Stimulated activated CD4-positive, alpha-beta T cell treated with anti-CD3 and anti-CD28 coated beads, TNF-alpha, amount 100 ng/mL, for 24 hours (primary cell): ENCODE measurements at regions not wholly inside any gene's neighbourhood (a gene's known extent, or its start where the extent isn't known, plus 50 kb on each side); places are given as distances from the start of the nearest gene placed in this dataset.
"Not testable (repeated sequence)": the region's sequence is repeated elsewhere in the genome, so short reads cannot be mapped to it uniquely, and the experiment has no call there.

Source experiments
- DNase-seq, 3 experiments: peaks; one replicate each; pipeline ENCODE4 v3.0.0-alpha.2; 2020; ENCODE audit warnings: low read depth in 3 of 3

DNA sequence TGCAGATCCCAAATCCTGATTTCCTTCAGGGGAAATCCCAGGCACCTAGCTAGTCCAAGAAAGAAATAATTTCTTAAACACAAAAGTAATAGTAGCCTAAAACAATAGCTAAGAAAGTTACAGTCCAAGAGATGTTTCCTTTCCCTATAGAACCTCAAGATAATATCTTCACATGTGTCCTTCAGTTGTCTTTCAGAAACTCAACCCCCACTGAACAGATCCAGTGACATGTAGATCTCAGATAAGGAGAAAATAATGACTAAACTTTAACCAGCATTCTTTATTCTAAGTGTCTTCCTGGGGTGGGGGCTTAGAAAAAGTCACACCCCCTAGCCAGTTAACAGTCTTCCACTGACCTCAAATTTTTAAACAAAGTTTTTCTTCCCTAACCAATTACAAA is 131.3 kb upstream of the ADRA1B start:
- no peak for DNase-seq

- DNase-seq, result no peak
These were observed 130.6 kb upstream of the ADRA1B start for GRCh38 chr5:159785656-159786055.

DNA sequence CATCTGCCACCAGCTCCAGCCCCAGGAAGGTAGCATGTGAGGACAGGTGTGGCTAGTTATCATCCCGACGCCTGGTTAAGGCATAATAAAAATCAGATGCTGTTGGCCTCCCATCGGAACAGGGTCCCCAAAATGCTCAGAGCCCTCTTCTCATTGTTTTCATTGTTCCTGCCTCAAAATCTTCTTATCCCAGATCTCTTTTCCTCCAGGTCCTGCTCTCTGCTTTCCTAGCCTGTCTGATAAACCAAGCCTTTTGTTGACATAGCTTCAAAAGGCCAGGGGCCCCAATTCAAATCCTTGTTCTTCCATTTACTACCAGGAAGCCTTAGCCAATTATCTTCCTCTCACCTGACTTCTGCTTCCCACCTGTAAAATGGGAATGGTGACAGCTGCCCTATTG is 130.1 kb upstream of the ADRA1B start:
- no peak for DNase-seq

- no peak for DNase-seq
These were observed 129.2 kb upstream of the ADRA1B start for GRCh38 chr5:159786901-159787691.

GRCh38 chr5:159787837-159788236 is 128.4 kb upstream of the ADRA1B start:
- DNase-seq, result no peak

DNA sequence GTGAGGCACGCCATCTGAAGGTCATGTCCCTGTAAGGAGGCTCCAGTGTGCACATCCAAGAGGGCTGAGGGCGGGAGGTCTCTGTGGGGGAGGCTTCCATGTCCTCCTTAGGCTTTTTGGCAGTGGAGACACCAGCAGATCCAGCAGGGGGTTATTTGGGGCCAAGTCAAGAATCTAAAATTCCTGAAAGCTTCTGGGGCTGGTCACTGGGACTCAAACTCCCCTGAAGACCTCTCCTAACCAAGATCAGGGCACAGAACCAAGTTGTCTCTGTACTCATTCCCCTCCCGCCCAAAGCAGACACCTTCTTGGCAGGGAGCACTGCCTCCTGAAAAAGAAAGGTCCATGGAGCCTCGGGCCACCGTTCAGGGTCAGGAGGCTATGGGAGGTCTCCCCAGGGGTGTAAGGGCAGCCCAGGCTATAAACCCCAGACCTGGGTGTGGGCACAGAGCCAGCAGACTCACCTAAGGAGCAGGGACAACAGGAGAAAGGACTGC is 127.4 kb upstream of the ADRA1B start:
- DNase-seq, result no peak

GRCh38 chr5:159792180-159792579 is 124.1 kb upstream of the ADRA1B start:
- no peak for DNase-seq

DNA sequence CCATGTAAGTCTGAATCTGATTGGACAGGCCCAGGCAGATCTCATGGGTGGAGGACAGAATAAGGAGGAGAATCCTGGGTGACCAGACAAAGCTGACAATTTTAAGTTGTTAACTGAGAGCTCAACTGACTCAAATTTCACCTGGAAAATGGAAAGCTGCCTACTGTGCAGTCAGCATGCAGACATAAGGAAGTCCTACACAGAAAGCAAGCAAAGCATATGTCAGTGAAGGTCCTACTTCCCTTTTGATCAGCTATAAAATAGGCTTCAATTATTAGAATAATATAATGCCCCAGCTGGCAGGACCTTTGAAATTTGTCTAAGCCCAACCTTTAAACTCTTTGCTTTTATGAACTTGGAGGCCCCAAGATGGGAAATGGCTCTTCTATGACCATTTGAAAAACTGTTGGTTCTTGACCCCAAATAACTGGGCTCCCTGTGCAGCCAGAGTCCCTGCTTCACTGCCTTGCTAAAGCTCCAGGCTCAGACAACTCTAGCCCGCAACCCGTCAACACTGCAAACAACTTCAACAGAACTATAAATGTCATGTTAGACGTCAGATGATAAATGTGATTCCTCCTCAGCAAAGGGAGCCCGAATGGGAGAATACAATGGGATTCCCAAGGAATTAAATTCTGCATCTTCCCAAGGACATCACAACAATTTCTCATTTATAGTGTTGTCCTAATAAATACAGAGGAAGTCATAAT is 118.9 kb upstream of the ADRA1B start:
- no peak for DNase-seq

GRCh38 chr5:159799701-159800100 is 116.6 kb upstream of the ADRA1B start:
- no peak for DNase-seq

GRCh38 chr5:159800131-159800840 is 116.0 kb upstream of the ADRA1B start:
- no peak for DNase-seq

- DNase-seq, result no peak
These were observed 115.0 kb upstream of the ADRA1B start for GRCh38 chr5:159801303-159801702.

GRCh38 chr5:159802661-159803060 is 113.6 kb upstream of the ADRA1B start:
- DNase-seq, result no peak

DNA sequence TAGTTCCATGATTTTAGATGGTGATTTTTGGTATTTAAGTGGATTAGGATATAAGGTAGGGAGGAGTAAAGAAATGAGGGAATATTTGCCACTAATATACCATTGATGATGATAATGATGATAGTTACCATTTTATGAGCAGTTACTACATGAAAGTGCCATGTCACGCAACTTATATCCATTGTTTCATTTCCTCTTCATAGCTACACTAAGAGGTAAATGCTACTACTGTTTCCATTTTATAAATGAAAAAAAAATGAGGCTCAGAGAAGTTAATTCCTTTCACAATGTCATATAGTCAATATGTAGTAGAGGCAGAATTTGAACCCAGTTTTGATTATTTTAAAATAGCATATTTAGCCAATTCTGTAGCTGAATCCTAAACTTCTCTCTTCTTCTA is 112.2 kb upstream of the ADRA1B start:
- DNase-seq, result no peak

DNA sequence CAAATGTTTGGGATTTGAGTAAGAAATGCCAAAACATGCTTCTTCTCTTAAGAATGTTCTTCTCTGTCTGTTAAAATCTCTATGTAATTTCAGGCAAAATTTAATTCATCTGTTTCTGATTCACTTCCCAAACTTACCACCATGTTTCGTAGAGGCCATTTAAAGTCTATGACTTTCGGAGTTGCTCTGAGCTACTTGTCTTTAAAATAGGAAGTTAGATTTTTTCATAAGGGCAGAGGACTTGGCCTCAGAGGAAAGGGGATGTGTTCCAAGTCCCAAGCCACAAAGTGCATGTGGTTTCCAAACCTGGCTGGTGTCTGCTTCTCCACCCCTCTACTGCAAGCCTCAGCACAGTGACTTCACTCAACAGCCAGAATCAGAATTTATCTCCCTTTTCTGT is 111.3 kb upstream of the ADRA1B start:
- DNase-seq, result no peak

DNA sequence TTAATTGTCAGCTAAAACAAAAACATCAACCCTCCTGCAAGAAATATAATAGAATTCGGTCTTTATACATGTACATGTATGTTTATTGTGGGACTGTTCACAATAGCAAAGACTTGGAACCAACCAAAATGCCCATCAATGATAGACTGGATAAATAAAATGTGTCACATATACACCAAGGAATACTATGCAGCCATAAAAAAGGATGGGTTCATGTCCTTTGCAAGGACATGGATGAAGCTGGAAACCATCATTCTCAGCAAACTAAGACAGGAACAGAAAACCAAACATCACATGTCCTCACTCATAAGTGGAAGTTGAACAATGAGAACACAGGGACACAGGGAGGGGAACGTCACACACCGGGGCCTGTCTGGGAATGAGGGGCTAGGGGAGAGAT is 109.1 kb upstream of the ADRA1B start:
- not testable (repeated sequence) for DNase-seq

DNA sequence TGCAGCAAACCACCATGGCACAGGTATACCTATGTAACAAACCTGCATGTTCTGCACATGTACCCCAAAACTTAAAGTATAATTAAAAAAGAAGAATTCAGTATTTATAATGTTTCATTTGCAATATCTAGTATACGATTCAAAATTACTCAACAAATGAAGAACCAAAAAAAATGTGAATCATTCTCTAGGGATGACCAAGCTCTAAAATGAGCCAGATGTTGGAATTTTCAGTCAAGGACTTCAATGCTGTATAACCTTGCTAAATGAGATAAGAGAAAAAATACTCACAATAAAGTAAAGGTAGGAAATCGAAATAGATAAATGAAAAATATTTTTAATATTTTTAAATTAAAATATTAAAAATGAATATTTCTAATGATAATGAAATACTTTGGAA is 108.7 kb upstream of the ADRA1B start:
- no peak for DNase-seq

GRCh38 chr5:159811712-159812111 is 104.6 kb upstream of the ADRA1B start:
- DNase-seq, result no peak

- DNase-seq, result not testable (repeated sequence)
These were observed 103.5 kb upstream of the ADRA1B start for GRCh38 chr5:159812759-159813158.

- DNase-seq, result no peak
These were observed 102.1 kb upstream of the ADRA1B start for GRCh38 chr5:159814222-159814621.

DNA sequence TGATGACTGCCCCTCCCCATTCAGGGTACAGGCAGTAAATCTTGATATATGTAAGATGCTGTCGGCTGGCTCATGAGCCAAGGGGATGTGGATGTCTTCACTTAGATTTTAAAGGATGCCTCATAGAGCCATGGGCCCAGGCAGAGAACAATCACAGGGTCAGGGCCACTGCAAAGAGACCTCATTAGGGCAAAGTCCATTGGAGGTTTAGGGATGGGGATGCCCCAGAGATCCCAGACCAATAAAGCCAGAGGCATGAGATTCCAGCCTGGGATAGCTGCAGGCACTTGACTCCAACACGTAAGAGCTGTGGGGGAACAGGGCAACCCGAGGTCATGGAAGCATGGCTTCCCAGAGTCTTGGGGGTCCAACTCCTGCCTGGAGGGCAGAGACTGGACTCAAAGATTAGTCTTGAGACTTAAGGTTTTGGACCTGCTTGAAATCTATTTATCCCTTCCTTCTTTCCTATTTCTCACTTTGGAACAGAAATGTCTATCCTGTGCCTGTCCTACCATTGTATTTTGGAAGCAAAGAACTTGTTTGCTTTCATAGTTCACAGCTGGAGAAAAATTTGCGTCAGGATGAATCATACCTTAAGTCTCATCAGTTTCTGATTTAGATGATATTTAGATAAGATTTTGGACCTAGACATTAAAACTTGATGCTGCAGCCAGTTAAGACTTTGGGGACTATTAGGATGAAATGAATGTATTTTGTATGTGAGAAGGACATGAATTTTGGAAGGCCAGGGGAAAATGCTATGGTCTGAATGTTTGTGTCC is 101.3 kb upstream of the ADRA1B start:
- no peak for DNase-seq

GRCh38 chr5:159817262-159818029 is 98.8 kb upstream of the ADRA1B start:
- no peak for DNase-seq
